HG02840 (cell line): ENCODE measurements at regions not wholly inside any gene's neighbourhood (a gene's known extent, or its start where the extent isn't known, plus 50 kb on each side); places are given as distances from the start of the nearest gene placed in this dataset.
"Not testable (repeated sequence)": the region's sequence is repeated elsewhere in the genome, so short reads cannot be mapped to it uniquely, and the experiment has no call there.

ENCODE experiments used
- ATAC-seq: cut with Tn5 transposase; IDR thresholded peaks from one replicate; pipeline ENCODE4 v1.9.1; 2021; ENCODE audit warnings: mild to moderate bottlenecking, moderate library complexity, moderate number of reproducible peaks; ENCODE audit not compliant: unreplicated experiment, low FRiP score

DNA sequence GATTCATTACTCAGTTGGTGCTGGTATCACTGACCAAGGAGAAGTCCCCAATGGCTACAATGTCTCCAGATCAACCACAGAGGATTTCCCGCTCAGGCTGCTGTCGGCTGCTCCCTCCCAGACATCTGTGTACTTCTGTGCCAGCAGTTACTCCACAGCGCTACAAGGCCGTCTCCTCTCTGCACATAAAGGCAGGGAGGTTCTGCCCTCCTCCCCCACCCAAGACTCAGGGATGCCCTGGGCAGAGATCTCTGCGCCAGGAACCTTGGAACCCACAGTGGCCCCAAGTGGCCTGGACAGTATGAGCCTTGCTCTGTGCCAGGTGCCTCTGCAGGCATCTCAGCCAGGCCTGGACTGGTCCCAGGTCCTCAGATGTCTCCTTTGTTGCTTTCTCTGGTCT, 193.4 kb upstream of the PRSS58 start:
- no peak for ATAC-seq

DNA sequence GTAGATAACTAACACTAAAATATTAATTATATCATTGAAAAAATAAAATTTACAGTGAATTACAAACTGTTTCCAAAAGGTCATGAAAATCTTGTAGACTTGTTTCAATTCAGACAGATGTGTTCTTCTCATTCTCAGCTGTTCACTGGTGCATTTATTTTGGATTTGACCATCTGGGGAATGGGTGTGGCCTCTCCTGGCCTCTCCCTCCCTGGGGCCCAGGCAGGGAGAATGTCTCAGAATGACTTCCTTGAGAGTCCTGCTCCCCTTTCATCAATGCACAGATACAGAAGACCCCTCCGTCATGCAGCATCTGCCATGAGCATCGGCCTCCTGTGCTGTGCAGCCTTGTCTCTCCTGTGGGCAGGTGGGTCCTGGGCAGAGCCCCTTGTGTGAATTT, 192.8 kb upstream of the PRSS58 start:
- ATAC-seq, result no peak

DNA sequence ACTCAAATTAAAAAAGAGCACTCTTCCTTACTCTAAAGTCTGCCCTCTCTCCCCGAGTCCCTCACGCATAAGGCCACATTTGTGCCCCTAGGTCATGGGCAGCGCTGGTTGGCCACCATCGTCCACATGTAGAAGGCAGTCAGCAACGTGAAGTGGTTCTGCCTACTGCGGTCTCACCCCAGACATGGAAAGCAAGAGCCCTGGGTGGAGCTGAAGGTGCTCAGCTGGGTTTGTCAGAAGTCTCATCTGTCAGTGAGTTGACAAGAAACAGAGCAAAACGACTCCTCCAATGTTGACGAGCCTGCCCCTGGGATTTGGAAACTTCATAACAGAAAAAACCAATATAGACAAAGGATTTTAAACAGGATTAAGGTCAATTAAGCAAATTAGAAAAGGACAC, 192.3 kb upstream of the PRSS58 start:
- ATAC-seq, result no peak

DNA sequence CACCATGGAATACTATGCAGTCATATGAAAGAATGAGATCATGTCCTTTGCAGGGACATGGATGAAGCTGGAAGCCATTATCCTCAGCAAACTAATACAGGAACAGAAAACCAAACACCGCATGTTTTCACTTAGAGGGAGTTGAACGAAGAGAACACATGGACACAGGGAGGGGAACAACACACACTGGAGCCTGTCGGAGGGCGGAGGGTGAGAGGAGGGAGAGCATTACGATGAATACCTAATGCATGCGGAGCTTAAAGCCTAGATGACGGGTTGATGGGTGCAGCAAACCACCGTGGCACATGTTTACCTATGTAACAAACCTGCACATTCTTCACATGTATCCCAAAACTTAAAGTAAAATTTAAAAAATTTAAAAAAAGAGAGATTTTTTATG, 191.0 kb upstream of the PRSS58 start:
- ATAC-seq, result not testable (repeated sequence)

DNA sequence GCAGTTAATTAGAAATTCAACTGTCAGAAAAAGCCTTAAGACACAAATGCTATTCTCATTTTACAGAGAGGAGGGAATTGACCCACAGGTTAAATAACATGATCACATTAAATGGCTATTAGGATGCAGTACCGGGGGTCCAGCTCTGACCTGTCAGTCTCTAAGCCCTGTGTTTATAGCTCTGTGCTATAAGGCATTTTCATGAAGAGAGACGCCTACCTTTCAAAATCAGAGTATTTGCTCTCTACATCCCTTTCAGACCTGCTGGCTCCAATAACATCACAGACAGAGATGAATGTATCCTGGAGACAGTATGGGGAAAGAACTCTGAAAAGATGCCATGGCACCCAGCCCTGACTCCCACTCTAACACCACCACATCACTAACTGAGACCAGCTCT, 189.9 kb upstream of the PRSS58 start:
- no peak for ATAC-seq

DNA sequence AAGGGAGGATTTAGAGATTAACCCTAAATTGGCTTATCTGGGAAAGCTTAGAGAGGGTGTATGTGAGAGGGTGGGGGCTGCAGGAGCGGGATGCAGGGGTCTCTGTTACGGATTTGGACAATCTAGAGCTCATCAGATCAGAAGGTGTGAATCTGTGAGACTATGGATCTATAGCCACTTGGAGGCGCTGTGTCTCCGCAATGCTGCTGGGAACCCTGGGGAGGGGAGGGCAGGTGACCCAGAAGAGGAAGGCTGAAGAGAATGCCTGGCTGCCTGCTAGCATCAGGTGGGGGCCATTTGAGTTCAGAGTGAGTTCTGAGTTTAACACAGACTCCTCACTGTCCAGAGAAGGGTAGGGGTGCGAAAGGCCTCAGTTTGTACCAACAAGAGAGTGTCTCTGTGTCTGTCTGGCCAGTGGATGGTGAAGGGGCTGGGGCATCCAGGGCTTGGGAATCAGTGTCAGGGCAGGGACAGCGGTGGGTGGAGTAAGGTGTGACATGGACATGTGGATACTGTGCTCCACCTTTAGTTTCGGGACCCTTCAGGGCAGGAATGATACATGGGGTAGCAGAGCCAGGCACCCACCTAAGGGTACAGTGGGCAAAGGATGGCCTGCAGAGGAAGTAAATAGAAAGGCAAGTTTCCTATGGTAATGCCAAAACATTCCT, 187.3 kb upstream of the PRSS58 start:
- ATAC-seq, result no peak

DNA sequence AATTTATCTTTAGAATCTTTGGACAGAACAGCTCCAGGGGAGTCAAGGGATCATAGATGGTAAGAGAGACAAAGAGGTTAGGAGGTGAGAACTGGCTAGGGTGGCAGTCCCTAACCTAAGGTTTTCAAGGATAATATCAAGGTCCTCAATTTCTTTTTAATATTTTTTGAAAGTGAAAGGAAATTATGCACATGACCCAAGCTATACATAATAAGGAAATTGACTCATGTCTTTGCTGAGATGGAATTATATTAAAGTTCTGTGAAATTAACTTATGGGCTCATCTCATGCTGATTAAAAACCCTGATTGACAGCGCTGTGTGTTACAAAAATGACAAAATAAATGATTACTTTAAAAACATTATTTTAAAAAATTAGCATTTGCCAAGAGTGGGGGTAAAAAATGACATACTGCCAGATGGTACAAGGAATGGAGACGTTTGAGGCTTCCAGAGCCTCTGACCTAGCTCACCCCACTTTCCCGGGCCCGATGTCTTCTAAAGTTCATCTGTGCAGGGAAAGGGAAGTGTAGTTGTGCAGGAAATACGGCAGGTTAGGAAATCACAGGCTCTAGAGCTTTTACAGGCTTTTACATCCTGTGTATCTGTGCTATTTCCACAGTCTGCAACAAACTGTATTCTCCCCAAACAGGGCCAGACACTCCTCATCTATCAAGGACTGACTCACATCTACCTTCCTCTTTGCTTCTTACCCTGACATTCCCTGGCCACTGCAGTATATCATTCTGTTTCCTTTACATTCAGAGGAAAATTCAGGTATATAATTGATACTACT, 185.6 kb upstream of the PRSS58 start:
- no peak for ATAC-seq

DNA sequence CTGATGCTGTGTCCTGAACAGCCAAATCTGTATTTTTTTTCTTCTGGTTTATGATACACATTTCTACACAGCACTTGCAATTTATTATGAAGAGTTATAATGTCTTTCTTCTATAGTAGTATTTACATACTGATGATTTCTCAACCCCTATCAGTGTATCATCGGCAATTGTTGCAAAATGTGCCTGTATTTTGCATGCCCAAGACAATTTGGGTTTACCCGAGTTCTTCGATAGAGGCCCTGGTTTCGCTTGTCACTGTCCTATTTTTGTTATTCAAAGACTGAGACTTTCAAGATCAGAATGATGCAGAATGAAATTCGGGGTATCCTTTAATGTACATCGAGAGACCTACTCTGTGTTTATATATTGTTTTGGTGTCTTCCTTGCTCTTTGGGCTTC, 184.5 kb upstream of the PRSS58 start:
- ATAC-seq, result no peak

DNA sequence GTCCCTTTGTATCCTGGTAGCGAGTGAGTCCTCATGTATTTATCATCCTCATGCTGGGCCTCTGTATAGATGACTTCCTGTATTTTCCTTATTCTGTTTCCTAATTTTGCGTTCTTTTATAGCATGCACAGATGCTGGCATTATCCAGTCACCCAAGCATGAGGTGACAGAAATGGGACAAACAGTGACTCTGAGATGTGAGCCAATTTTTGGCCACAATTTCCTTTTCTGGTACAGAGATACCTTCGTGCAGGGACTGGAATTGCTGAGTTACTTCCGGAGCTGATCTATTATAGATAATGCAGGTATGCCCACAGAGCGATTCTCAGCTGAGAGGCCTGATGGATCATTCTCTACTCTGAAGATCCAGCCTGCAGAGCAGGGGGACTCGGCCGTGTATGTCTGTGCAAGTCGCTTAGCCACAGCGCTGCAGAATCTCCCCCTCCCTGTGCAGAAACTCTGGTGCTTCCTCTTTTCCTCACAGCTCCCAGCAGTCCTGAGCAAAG, 183.1 kb upstream of the PRSS58 start:
- no peak for ATAC-seq

DNA sequence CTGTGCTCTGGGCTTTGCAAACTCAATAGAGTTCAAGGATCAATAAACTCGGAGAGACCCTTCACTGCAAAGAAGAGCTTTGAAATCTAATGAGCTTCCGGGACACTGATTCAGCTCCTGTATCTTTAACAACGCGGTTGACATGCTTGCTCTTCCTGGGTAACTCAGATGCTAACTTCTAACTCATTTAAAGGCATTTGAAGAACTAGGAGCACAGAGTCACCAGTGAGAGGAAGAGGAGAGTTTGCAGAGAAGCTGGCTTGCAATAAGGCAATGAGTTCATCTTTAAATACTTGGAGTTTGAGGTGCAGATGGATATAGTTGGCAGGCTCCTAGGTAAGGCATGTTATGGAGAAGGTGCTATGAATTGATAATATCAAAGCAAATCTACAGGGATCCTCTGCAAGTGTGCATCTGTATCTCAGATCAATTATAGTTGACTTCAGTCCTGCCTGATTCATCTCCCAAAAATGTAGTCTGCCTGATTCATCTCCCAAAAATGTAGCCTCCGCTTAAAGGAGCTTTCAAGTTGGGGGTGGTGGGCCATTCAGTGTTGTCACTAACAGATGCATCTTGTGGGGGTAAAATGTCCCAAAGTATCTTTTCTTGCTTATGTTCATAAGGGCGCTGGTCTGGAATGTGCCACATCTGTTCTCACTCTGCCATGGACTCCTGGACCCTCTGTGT, 182.5 kb upstream of the PRSS58 start:
- no peak for ATAC-seq

DNA sequence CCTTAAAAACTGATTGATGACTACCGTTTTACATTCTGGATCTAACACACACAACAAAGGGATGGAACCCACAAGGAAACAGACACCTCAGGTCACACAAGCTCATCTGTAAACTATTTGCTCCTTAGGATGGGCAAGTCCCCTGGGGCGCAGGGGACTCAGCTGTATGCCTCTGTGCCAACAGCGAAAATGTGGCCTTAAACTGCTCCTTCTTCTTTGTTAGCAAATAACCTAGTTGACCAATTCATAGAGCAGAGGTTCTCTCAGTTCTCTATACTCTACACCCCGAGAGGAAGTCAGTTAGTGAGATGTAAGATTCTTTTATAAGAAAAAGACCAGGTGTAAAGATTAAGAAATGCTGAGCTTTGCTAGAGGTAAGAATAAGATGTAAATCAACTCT, 181.9 kb upstream of the PRSS58 start:
- ATAC-seq, result no peak

DNA sequence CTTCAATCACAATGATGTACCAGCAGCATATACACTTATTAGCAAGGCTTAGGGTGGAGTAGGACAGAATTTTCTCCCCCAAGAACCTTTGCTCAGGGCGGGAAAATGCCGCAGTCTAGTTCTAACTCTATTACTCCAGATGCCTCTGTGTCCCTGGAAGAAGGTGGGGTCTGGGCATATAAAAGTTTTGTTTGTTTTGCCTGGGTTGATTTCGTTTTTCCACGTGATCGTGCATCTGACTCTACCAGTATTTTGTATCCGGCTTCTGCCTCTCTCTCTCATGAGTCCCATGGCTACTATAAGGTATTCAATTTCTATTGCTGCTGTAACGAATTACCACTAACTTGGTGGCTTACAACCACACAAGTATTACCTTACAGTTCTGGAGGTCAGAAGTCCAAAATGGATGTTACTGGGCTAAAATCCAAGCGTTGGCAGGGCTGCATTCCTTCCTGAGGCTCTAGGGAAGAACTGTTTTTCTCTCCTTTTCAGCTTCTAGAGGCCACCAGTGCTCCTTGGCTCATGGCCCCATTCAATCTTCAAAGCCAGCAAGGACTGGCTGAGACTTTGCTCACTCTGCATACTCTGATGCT, 181.2 kb upstream of the PRSS58 start:
- ATAC-seq, result no peak

DNA sequence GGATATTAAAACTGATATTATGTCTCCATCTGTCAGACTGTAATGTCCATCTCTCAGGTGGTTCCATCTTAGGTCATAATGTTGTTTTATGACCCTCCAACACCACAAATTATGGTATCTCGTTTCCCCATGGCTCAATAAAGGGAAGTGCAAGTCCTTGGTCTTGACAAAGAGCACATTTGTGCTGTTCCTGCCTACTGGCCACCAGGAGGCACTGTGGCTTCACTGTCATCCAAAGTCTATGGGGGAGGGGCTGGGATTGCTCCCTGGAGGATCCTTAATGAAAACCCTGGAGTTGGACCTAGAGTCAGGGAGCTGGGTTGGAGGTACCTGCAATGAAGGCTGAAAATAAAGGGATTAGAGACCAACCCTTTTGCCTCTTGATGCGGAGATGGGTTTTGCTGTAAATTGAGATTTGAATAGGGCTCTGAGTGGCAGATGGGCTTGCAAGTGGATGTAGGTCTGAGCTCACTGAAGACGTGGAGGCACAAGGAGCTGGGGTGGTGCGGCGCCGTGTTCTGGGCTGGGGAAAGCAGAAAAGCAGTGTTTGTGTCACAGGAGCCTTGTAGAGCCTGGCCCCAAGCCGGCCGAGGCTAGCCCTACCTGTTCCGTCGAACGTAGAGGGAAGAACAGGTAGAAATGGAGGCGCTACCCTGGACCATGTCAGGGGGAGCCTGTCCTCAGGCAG, 180.5 kb upstream of the PRSS58 start:
- ATAC-seq, result no peak

DNA sequence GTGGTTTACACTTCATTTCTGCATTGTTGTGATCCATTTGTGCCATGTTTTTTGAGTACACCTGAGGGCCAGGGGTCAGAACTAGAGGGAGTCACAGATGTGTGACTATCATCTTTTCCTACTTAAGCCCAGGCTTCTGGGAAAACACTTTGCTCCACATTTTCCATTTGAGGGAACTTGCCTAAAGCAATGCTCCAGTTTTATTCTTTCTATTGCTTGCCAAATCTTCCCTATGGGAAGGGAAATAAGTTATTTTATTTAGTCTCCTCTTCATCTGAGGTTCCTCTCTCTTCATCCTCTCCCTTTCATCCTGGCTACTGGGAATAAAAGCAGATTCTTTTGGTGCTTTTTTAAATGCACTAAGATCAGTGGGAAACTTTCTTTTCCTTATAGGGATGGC, 179.9 kb upstream of the PRSS58 start:
- ATAC-seq, result no peak

DNA sequence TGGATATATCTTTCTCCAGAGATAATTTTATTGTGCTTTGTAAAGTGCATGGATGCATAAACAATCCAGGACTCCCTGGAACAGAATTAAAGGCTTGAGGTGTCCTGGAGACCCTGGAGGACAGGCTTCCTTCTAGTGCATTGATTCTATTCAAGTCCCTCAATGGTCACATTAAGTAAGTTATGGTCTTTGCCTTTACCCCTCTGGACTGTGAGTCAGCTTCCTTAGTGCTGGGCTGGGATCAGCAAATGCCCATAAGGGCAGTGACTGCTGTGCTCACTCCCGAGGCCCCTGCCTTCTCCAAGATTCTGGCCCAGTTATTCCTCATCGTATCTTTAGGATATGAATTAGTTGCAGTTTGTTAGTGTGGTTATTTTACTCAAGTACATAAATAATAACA, 178.7 kb upstream of the PRSS58 start:
- no peak for ATAC-seq

DNA sequence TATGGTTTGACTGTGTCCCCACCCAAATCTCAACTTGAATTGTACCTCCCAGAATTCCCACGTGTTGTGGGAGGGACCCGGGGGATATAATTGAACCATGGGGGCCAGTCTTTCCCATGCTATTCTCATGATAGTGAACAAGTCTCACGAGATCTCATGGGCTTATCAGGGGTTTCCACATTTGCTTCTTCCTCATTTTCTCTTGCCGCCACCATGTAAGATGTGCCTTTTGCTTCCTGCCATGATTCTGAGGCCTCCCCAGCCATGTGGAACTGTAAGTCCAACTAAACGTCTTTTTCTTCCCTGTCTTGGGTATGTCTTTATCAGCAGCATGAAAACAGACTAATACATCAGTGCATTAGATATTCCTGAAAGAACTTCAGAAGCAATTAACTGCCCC, 177.7 kb upstream of the PRSS58 start:
- not testable (repeated sequence) for ATAC-seq

DNA sequence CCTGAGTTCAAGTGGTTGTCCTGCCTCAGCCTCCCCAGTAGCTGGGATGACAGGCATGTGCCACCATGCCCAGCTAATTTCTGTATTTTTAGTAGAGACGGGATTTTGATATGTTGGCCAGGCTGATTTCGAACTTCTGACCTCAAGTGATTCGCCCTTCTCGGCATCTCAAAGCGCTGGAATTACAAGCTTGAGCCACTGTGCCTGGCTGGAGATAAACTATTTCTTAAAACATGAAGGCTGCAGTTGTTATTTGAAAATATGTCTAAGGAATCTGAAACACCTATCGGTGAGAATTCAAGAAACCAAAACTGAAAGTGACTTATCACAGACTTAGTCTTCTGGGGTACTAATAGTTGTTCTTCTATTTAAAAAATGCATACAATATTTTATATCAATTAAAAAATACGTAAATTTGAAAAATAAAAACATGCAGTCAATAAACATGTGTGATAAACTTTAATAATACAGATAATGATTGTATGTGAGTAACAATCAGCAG, 176.9 kb upstream of the PRSS58 start:
- ATAC-seq, result no peak

DNA sequence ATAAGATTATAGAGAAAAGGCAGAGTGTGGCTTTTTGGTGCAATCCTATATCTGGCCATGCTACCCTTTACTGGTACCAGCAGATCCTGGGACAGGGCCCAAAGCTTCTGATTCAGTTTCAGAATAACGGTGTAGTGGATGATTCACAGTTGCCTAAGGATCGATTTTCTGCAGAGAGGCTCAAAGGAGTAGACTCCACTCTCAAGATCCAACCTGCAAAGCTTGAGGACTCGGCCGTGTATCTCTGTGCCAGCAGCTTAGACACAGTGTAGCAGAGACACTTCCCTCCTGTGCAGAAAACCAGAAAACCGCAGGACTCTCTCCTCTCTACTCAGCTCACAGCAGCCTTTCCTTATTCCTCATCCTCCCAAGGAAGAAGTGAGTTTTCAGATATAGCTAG, 176.3 kb upstream of the PRSS58 start:
- ATAC-seq, result not testable (repeated sequence)

DNA sequence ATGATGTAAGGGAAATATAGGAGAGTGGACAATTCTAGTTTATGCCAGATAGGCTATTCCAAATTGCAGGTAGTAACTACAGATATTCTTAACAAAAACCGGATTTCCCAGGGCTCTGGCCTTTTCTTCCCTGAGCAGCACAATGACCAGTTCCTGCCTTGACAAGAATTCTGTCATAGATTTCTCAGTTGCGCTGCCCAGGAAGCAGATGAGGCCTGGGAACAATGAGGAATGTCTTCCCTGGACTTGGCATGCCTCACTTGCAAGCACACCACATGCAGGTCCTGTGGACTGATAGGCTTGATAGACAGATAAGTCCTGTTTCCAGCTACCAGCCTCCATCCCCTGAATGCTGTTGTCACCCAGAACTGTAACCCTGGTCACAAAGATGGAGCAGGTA, 174.5 kb upstream of the PRSS58 start:
- ATAC-seq, result no peak

DNA sequence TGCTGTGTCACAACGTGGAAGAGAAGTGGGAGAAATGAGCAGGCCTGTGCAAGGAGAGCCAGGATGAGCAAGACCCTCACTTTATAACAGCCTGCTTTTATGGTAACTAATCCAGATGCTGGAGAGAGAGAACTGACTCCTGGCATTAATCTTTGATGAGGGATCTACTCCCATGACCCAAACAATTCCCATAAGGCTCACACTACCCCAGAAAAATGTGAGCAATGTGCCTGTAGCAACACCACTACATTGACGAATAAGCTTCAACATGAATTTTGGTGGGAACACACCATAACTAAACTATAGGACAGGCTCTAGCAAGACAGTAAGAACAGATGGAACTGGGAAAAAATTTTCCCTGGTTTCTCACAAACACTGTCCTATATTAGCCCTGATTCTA, 173.6 kb upstream of the PRSS58 start:
- no peak for ATAC-seq
